ENCODE measurements at regions not wholly inside any gene's neighbourhood (a gene's known extent, or its start where the extent isn't known, plus 50 kb on each side); places are given as distances from the start of the nearest gene placed in this dataset.
"Not testable (repeated sequence)": the region's sequence is repeated elsewhere in the genome, so short reads cannot be mapped to it uniquely, and the experiment has no call there.

DNA sequence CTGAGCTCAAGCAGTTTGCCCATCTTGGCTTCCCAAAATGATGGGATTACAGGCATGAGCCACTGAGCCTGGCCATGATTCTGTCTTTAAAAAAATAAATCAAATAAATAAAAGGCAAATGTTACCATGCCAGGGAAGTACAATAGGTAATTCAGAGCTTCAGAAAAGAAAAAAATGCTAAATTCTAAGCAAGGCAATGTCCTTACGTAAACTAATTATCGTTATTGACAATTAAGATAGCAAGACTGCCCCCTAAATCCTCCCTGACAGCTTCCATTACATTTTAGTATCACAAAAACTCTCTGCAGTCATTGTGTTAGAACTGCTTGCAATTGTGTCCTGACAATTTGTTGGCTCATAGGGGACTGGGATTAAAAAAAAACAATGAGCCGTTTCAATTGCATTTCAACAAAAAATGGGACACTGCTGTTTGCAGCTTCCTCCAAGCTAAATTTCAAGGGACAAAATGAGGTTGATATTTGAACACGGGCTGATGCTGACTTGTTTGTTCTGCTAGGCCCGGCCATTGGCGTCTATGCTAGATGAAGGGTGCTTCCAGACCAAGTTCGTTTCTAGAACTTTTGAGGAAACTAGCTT, 88.9 kb downstream of the MOGAT1 start:
- no peak for DNase-seq (ENCODE audit: low spot score)

DNA sequence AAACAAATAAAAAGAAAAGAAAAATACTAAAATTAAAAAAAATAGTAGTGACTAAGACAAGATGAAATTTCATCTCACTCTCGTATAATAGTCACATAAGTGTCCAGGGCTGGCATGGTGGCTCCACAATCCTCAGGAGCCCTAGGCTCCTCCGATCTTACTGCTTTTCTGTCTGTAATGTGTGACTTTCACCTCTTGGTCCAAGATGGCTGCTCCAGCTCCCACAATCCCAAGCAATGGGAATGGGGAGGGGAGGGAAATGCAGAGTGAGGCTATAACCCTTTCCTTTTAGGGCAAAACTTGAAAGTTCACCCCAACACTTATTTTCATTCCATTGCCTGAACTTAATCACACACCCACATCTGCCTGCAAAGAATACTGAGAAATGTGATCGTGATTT, 90.4 kb downstream of the MOGAT1 start:
- no peak for DNase-seq (ENCODE audit: low spot score)

DNA sequence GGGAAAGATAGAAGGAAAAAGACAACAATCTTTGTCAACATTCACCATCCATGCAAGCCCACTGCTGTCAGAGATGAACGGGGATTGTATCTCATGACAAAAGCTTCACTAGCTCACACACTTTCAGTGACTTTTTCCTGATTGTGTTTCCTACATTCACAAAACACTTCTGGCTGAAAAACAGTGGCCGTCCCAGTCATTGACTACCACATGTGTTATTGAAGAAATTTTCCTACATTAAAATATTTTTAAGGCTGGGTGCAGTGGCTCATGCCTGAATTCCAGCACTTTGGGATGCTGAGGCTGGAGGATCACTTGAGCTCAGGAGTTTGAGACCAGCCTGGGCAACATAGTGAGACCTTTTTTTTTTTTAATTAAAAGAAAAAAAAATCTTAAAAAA, 90.9 kb downstream of the MOGAT1 start:
- DNase-seq (ENCODE audit: low spot score): no peak

DNA sequence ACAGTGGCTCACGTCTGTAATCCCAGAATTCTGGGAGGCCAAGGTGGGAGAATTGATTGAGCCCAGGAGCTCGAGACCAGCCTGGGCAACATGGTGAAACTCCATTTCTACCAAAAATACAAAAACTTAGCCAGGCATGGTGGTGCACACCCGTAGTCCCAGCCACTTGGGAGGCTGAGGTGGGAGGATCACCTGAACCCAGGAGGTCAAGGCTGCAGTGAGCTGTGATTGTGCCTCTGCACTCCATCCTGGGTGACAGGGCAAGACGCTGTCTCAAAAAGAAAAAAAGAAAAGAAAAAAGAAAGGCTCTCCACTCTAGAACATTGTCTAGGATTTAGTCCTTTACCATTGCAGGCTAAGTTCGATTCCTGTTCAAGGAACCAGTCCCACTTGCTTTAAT, 94.4 kb downstream of the MOGAT1 start:
- not testable (repeated sequence) for DNase-seq (ENCODE audit: low spot score)

DNA sequence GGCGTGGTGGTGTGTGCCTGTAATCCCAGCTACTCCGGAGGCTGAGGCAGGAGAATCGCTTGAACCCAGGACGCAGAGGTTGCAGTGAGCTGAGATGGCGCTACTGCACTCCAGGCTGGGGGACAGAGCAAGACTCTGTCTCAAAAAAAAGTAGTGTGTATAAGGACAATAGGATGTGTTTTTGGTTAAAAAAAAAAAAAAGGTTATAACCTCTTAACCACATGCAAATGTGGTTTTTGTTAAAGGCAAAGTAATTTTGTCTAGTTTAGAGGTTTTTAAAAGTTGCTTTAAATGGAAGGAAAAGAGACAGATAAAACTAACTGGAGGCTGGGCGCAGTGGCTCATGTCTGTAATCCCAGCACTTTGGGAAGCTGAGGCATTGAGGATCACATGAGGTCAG, 92.8 kb upstream of the ACSL3 start:
- DNase-seq (ENCODE audit: low spot score): not testable (repeated sequence)

DNA sequence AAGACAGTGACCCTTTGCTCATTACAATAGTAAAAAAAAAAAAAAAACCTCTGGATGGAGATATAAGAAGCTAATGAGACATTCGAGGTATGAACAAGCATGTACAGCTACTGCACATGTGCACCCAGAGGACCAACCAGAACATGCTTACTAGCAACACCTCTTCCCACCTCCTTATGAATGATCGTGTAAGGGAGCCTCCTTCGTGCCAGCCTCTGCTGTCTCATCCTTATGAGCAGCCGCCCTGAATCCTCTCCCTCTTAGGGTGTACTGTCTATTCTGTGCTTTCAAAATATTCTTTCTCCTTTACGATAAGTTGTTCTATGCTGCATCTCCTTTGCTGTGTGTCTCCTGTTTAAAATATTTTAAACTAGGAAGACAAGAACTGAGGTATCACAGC, 91.4 kb upstream of the ACSL3 start:
- no peak for DNase-seq (ENCODE audit: low spot score)

DNA sequence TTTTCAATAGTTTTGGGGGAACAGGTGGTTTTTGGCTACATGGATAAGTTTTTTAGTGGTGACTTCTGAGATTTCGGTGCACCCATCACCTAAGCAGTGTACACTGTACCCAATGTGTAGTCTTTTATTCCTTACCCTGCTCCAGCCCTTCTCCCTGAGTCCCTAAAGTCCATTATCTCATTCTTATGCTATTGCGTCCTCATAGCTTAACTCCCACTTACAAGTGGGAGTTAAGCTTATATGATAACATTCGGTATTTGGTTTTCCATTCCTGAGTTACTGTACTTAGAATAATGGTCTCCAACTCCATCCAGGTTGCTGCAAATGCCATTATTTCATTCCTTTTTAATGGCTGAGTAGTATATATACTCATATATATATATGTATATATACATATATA, 90.9 kb upstream of the ACSL3 start:
- no peak for DNase-seq (ENCODE audit: low spot score)

DNA sequence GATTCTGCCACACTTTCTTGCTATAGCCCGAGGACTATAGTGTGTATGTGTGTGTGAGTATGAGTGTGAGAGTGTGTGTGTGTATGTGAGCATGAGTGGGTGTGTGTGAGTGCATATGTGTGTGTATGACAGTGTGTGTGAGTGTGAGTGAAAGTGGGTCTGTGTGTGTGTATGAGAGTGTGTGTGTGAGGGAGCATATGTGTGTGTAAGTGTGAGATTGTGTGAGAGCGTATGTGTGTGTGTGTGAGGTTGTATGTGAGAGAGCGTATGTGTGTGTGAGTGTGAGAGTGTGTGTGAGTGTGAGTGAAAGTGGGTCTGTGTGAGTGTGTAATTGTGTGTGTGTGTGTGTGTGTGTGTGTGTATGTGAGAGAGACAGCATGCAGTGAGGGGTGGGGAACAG, 89.0 kb upstream of the ACSL3 start:
- no peak for DNase-seq (ENCODE audit: low spot score)

DNA sequence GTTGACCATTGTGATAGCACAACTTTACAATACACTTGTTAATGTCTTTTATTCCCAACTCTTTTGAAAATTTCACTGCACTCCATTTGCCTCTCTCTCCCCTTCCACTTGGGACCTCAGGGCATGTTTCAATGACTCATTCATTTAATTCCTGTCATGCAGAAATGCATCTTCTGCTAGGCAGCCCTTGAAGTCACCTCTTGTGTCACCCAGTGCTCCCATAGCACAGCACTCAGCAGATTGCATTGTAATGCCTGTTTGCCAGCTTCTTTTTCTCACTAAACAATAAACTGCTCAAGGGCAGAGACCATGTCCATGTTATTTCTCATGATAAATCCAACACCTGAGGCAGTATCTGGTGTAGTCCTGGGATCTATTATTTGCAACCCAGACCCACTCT, 85.9 kb upstream of the ACSL3 start:
- no peak for DNase-seq (ENCODE audit: low spot score)

DNA sequence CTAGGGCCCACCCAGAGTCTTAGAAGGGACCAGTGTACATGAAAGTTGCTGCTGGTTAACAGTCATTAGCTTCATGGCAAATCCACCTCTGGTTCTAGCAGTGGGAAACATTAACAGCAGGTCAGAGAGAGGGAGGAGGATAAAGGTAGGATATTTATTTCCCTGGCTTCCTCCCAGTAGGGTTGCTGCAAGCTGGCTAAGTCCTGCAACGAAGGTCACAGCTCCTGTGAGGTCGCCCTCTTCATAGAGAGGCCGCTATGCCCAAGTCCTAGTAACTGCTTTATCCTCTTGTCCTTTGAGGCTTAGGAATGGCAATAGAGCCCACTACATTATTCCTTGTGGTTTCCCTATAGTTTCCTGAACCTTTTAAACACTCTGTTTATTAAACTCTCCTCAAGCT, 84.0 kb upstream of the ACSL3 start:
- DNase-seq (ENCODE audit: low spot score): no peak

DNA sequence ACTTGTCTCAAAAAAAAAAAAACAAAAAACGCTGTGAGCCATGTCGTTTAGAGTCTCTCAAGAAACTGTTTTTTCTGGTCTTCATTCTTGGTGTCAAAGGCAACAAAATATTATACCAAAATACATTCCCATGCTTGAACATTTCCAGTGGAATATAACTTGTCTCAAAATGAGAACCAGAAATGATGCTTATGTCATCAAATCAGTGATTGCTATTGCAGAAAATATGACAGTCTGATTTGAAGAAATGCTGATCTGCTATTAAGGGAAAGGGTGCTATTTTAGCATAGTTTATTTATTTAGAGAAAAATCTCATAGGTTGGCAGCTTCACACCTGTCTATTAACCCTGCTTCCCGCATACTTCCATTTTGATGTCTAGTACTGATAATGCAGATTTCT, 82.4 kb upstream of the ACSL3 start:
- no peak for DNase-seq (ENCODE audit: low spot score)

DNA sequence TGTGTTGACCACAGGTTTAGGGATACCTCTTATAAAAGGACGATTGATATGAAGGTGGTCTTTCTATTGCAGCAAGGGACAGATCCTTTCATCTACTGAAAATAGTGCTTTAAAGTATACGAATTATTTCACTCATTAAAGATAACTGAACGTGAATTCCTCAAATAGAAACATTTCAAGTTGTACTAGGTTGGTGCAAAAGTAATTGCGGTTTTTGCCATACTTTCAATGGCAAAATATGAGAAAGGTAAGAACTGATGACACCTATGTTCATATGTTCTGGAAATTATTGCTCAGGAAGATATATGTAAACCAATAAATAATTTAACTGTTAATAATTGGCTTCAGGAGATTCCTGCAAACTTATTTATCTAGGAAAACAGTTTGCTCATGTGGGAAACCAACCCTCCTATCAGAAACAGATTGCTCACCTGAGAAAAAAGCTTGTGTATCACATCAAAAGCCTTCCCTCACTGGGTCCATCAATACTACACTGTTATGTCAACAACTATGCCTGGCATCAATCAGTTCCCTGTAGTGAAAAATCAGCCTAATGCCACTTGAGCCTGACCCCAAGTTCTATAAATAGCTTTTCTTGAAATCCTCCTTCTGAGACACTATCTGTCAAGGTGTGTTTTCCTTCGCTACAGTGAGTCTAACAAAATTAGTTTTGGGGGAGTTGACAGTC, 81.5 kb upstream of the ACSL3 start:
- no peak for DNase-seq (ENCODE audit: low spot score)

DNA sequence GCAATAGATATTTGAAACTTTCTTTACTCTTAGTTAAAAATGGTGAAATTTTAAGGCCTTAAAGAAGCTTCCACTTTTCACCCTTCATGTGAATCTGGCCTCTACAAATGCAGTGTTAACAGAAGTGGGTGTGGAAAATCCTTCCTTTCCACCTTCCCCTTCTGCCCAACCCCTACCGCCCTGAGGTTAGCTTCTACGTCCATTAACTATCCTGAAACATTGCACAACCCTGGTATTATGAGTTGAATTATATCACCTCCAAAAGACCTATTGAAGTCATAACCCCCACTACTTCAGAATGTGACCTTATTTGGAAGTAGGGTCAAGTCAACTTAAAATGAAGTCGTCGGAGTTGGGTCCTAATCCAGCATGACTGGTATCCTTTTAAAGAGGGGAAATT, 80.8 kb upstream of the ACSL3 start:
- DNase-seq (ENCODE audit: low spot score): no peak

DNA sequence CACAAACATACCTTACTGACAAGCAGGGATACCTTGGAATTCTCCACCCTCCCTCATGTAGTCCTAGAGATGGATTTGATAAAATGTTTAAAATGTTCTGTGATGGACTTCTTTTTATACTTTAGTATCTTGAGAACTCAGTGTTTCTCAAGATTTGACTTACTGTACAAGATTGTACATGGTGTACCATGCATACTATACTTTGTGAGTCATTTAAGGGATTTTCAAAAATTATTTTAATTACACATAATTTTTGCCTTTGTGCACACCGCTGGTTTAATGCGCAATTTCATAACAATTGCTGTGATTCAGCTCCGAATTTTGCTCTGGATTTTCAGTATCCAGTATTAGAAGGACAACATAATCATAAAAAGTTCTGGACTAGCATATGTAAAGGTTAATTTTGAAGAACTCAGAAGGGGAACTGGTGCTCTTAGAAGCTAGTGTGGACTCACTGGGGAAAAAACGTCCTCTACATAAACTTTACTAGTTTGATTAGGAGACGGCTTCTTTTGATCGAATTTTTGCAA, 78.6 kb upstream of the ACSL3 start:
- no peak for DNase-seq (ENCODE audit: low spot score)

DNA sequence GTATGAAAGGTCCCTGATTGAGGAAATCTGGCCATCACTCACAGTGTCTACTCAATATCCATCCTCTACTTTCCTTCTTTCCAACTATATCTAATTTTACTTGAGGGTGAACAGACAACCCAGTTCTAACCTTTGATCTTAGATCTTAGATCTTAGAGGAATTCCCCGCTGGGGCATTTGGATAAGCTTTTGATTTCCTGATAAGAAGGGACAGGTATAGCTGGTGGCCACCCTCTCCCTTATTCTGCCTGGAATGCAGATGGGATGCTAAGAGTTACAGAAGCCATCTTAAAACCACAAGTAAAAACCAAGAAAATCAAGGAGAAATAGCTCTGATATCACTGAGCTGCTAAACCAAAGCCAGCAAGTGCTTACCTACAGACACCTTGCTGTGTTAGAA, 77.2 kb upstream of the ACSL3 start:
- no peak for DNase-seq (ENCODE audit: low spot score)

DNA sequence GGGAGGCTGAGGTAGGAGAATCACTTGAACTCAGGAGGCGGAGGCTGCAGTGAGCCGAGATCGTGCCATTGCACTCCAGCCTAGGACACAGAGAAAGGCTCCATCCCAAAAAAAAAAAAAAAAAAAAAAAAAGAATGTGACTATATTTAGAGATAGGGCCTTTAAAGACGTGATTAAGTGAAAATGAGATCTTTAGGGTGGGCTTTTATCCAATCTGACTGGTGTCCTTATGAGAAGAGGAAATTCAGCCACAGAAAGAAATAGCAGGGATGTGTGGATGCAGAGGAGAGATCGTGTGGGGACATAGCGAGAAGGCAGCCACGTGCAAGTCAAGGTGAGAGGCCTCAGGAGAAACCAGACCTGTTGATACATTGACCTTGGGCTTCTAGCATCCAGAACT, 69.9 kb upstream of the ACSL3 start:
- DNase-seq (ENCODE audit: low spot score): no peak

DNA sequence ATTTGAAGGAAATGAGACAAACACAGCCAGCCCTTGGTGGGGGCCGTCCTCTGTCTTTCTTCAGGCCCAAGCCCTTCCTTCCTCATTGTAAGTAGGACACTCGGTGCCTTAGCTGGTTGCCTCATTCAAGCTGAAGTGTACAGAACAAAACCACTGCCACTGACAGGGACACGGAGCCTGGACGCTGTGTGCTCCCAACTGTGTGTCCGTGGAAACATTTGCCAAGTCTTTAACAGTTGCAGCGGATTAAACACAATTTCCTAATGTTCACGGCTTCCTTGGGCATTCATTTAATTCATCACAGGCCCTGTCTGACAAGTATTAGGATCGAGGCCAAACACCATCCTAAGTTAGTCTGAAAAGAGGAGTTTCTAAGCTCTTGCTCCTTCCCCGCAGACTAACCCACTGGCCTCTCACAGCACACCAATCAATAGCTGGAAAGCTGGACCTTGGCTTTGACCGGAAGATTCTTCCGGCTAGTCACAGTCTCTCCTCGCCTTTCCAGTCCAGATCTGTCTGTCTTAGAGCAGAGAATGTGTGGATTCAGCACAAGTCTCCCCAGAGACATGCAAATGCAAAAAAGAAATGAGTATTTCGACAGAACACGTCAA, 68.7 kb upstream of the ACSL3 start:
- peak; percentile 17 for DNase-seq (ENCODE audit: low spot score)

DNA sequence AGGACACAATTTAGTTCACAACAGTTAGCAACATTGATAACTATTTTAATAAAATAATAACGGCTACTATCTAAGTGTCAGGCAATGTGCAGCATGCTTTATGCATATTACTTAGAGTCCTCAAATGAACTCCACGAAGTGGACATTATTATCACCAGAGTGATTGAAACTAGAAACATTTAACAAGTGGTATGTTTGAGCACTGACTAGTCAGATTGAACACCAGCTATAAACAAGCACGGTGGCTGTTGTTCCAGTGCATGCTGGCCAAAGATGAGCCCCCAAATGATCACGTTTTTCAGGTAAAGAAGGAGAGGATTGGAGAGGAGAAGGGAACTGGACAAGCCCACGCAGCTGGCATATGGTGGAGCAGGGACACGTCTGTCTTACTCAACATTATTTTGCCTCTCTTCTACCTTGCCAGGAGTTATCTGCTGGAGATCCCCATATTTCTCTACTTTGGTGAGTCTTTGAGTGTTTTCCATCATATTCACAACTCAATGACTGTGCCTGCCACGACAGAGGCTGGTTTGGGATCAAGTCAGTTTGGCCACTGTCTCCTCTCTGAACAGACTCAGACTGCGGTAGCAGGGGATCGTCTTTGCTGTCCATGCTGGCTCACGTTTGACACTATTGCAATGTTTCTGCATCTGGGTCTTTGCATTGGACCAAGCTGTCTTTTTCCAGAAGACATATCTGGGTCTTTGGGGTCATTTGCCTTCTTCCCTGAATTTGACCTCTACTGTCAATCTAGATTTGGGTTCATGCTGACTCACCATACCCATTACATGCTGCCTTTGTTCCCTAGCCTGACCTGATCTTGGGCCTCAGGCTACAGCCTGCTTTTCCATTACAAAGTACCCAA, 66.0 kb upstream of the ACSL3 start:
- no peak for DNase-seq (ENCODE audit: low spot score)

DNA sequence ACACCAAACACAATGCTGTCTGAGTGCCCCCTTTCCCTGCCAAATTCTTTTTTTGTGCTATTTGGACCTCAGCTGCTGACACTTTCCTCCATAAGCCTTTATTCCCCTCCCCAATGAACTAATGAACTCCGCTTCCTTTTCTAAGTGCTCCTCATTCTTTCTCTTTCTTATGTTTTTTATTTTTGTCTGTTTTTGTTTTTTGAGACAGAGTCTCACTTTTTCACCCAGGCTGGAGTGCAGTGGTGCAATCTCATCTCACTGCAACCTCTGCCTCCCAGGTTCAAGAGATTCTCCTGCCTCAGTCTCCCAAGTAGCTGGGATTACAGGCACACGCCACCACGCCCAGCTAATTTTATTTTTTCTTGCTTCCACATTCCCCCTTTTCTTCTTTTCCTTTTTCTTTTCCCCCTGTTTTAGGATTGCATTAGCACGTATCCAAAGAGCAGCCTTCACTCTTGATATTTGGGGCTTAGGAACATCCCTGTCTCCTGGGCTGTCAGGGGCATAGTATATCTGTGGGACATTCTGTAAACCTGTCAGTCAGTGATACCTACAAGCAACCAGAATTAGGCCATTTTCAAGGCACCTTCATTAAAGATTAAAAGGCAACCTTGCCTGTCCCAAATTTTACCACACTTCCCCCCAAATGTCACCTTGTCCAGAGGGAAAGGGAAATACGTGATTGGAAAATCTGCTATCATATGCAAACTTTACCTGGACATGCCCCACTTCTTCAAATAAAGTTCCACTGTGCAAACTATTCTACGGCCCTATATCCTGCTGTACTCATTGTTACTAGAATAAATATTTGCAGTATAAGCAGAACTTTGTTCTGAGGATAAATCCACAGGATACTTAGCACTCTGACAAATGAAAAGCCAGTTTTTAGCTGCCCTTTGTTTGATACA, 65.1 kb upstream of the ACSL3 start:
- DNase-seq (ENCODE audit: low spot score): no peak

DNA sequence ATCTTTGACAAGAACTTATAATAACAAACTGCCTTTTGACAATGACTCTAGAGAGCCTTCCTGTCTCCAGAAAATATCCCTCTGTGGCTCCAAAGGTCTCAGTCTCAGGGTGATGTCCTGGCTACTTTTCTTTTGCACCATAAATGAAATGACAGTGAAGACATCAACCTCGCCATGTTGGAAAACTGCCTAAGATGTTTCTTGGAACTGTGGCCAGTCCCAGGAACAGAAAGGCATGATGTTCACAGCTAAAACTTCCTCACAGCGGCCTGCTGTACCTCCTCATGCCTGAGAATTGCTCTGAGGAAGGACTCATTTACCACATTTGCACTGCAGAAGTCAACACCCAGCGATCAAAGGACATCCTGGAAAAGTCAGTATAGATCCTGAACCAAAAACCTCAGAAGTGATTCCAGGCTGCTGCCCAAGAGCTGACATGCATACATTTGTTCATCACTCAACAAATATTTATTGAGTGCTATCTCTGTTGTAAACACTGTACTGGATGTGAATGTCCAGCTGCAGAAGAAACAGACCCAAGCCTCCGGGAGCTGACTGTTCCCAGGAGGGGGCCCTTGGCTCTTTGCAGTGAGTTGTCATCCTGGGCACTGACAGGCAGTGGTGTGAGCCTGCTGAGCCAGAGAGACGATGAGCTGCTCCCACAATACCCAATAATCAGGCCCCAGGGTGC, 64.3 kb upstream of the ACSL3 start:
- DNase-seq (ENCODE audit: low spot score): no peak

DNA sequence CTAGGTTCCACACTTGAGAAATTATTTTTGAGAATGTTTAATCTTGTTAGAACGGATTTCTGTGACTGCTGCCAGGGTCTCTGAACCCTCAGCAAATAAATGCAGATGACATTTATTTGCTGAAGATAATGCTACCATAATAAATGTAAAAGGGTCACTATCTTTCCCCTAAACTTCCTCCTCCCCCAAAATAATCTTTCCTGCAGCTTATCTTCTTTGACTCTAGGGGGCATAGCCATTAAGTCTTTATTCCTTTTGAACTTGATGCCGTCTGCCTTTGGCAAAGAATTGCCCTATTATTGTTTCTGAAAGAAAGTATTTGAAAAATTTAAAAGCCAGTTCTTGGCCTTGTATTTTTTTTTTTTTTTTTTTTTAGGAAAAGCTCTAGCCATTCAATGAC, 63.6 kb upstream of the ACSL3 start:
- DNase-seq (ENCODE audit: low spot score): peak; percentile 17
